GM12878 (cell line): ENCODE measurements at regions not wholly inside any gene's neighbourhood (a gene's known extent, or its start where the extent isn't known, plus 50 kb on each side); places are given as distances from the start of the nearest gene placed in this dataset.

ENCODE experiments used
- BHLHE40 ChIP-seq, 2 experiments: fragments of 450-650 bp in 1 of 2; IDR thresholded peaks; 2 replicates each; pipeline ENCODE4 v1.6.1; 2011 to 2017; ENCODE audit warnings: low read depth in 2 of 2, borderline replicate concordance in 1 of 2, improper control_type of control experiment in 1 of 2, low read length in 1 of 2, mild to moderate bottlenecking in 1 of 2
- BMI1 ChIP-seq: fragments of 450-650 bp; IDR thresholded peaks from 2 replicates; pipeline ENCODE4 v1.6.1; 2016; ENCODE audit warnings: mild to moderate bottlenecking, moderate library complexity, borderline replicate concordance
- EP300 ChIP-seq, 2 experiments: fragments of 150-350 bp in 1 of 2; IDR thresholded peaks; 2 replicates each; pipeline ENCODE4 v1.6.1; 2011 to 2012; ENCODE audit warnings: low read depth in 2 of 2, low read length in 2 of 2, borderline replicate concordance in 1 of 2, improper control_type of control experiment in 1 of 2, inconsistent platforms in 1 of 2; ENCODE audit not compliant: control insufficient read depth in 1 of 2
- MTA2 ChIP-seq: fragments of 450-650 bp; IDR thresholded peaks from 2 replicates; pipeline ENCODE4 v1.6.1; 2016; ENCODE audit warnings: low read depth, mild to moderate bottlenecking, moderate library complexity
- NR2C1 ChIP-seq: fragments of 450-650 bp; IDR thresholded peaks from 2 replicates; pipeline ENCODE4 v1.6.1; 2017; ENCODE audit warnings: antibody characterized with exemption, mild to moderate bottlenecking, moderate library complexity
- RCOR1 ChIP-seq: conservative IDR thresholded peaks from 2 replicates; pipeline ENCODE4 v1.6.1; 2012; ENCODE audit warnings: low read depth, low read length, improper control_type of control experiment
- RFX5 ChIP-seq: IDR thresholded peaks from 2 replicates; pipeline ENCODE4 v1.6.1; 2011; ENCODE audit warnings: low read depth, low read length, improper control_type of control experiment
- YY1 ChIP-seq: IDR thresholded peaks from 2 replicates; pipeline ENCODE4 v1.6.1; 2011; ENCODE audit warnings: low read depth, mild to moderate bottlenecking, low read length
- TF ChIP-seq, protein P1 (sequence below): fragments of 450-650 bp; formaldehyde crosslinking; IDR thresholded peaks from 2 replicates; pipeline ENCODE4 v1.4.0; 2020; ENCODE audit warnings: mild to moderate bottlenecking, moderate library complexity

DNA sequence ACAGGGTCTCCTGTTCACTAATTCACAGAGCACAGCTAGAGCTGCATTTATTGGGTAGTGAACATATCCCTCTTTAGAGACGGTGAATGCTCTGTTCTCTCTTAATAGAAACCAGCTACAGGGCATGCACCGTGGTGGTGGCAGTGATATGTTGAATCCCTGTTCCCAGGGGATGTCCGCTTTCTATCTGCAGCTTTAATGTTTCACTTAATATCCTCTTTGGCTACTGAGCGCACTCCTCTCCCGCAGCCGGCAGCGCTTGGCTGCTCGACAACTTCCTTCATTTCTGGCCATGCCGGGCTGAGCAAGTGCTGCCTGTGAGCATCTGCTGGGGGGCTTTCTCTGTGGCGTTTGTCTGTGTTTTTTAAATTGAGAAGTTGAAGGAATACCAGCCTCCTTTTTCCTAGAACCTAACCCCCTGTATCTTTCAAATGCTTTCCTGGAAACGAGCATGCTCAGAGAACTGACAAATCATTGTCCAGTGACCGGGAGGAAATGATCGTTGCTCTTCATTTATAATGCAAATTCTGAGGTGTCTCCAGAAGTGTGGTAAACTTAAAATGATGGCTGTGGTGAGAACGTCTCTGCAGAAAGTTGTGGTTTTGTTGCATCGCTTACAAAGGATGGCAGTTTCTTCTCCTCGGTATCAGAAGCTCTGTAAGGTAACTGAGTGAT lies 297.9 kb downstream of the UTRN start (continued):
- TF ChIP-seq NR2C1 (no peak), RCOR1 (0 out of 2 replicates have a peak, but pooled peaks have one; percentile 18), MTA2 (peak; percentile 51; the same call in 1 of the 2 replicates), RFX5 (no peak), BHLHE40 (IDR thresholded peaks at IDR 0.05; ENCODE audit: borderline replicate concordance in 1 of 2, low read depth in 2 of 2, low read length in 1 of 2) (peak; percentile 30 to 54; a peak in 1 of 4 replicates), YY1 (0 out of 2 replicates have a peak, but pooled peaks have one; percentile 24), BMI1 (no peak), EP300 (IDR thresholded peaks at IDR 0.05; ENCODE audit: borderline replicate concordance in 1 of 2, control insufficient read depth in 1 of 2, low read depth in 2 of 2, low read length in 2 of 2) (peak in 1 of 2 experiments; percentile 63; a peak in 1 of 4 replicates)
- TF ChIP-seq, protein P1, sequence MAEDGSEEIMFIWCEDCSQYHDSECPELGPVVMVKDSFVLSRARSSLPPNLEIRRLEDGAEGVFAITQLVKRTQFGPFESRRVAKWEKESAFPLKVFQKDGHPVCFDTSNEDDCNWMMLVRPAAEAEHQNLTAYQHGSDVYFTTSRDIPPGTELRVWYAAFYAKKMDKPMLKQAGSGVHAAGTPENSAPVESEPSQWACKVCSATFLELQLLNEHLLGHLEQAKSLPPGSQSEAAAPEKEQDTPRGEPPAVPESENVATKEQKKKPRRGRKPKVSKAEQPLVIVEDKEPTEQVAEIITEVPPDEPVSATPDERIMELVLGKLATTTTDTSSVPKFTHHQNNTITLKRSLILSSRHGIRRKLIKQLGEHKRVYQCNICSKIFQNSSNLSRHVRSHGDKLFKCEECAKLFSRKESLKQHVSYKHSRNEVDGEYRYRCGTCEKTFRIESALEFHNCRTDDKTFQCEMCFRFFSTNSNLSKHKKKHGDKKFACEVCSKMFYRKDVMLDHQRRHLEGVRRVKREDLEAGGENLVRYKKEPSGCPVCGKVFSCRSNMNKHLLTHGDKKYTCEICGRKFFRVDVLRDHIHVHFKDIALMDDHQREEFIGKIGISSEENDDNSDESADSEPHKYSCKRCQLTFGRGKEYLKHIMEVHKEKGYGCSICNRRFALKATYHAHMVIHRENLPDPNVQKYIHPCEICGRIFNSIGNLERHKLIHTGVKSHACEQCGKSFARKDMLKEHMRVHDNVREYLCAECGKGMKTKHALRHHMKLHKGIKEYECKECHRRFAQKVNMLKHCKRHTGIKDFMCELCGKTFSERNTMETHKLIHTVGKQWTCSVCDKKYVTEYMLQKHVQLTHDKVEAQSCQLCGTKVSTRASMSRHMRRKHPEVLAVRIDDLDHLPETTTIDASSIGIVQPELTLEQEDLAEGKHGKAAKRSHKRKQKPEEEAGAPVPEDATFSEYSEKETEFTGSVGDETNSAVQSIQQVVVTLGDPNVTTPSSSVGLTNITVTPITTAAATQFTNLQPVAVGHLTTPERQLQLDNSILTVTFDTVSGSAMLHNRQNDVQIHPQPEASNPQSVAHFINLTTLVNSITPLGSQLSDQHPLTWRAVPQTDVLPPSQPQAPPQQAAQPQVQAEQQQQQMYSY (CRISPR knock-in tag): no peak
- TF ChIP-seq, all 136 proteins: peak for 32
